Ishikawa (cell line): ENCODE measurements at regions not wholly inside any gene's neighbourhood (a gene's known extent, or its start where the extent isn't known, plus 50 kb on each side); places are given as distances from the start of the nearest gene placed in this dataset.

Experiments used
- CEBPB ChIP-seq: IDR thresholded peaks from 2 replicates; pipeline ENCODE4 v1.6.1; 2012
- CREB1 ChIP-seq: IDR thresholded peaks from 2 replicates; pipeline ENCODE4 v1.6.1; 2012; ENCODE audit warnings: low read depth
- EGR1 ChIP-seq: IDR thresholded peaks from 2 replicates; pipeline ENCODE4 v1.6.1; 2012
- EP300 ChIP-seq: IDR thresholded peaks from 2 replicates; pipeline ENCODE4 v1.6.1; 2012; ENCODE audit warnings: borderline replicate concordance
- FOXM1 ChIP-seq: IDR thresholded peaks from 2 replicates; pipeline ENCODE4 v1.6.1; 2012; ENCODE audit warnings: low read depth, borderline replicate concordance
- MAX ChIP-seq: IDR thresholded peaks from 2 replicates; pipeline ENCODE4 v1.6.1; 2012
- NFIC ChIP-seq: IDR thresholded peaks from 2 replicates; pipeline ENCODE4 v1.6.1; 2012
- RAD21 ChIP-seq: IDR thresholded peaks from 2 replicates; pipeline ENCODE4 v1.6.1; 2012; ENCODE audit warnings: low read depth
- TAF1 ChIP-seq: IDR thresholded peaks from 2 replicates; pipeline ENCODE4 v1.6.1; 2012; ENCODE audit warnings: low read depth, mild to moderate bottlenecking
- TCF12 ChIP-seq: IDR thresholded peaks from 2 replicates; pipeline ENCODE4 v1.6.1; 2012; ENCODE audit warnings: low read depth
- TEAD4 ChIP-seq: IDR thresholded peaks from 2 replicates; pipeline ENCODE4 v1.6.1; 2012
- USF1 ChIP-seq: IDR thresholded peaks from 2 replicates; pipeline ENCODE4 v1.6.1; 2012
- YY1 ChIP-seq: IDR thresholded peaks from 2 replicates; pipeline ENCODE4 v1.6.1; 2012; ENCODE audit warnings: low read depth
- ZBTB7A ChIP-seq: IDR thresholded peaks from 2 replicates; pipeline ENCODE4 v1.6.1; 2012; ENCODE audit warnings: low read depth
- TF ChIP-seq, protein P1 (sequence below): IDR thresholded peaks from 2 replicates; pipeline ENCODE4 v1.6.1; 2012; ENCODE audit warnings: low read depth, mild to moderate bottlenecking

GRCh38 chr2:180360283-180360618 is 353.2 kb upstream of the CWC22 start:
- no peak for TF ChIP-seq TAF1
- TF ChIP-seq ZBTB7A: no peak
- no peak for TF ChIP-seq TEAD4
- no peak for TF ChIP-seq TCF12
- TF ChIP-seq CEBPB: no peak
- TF ChIP-seq, protein P1, sequence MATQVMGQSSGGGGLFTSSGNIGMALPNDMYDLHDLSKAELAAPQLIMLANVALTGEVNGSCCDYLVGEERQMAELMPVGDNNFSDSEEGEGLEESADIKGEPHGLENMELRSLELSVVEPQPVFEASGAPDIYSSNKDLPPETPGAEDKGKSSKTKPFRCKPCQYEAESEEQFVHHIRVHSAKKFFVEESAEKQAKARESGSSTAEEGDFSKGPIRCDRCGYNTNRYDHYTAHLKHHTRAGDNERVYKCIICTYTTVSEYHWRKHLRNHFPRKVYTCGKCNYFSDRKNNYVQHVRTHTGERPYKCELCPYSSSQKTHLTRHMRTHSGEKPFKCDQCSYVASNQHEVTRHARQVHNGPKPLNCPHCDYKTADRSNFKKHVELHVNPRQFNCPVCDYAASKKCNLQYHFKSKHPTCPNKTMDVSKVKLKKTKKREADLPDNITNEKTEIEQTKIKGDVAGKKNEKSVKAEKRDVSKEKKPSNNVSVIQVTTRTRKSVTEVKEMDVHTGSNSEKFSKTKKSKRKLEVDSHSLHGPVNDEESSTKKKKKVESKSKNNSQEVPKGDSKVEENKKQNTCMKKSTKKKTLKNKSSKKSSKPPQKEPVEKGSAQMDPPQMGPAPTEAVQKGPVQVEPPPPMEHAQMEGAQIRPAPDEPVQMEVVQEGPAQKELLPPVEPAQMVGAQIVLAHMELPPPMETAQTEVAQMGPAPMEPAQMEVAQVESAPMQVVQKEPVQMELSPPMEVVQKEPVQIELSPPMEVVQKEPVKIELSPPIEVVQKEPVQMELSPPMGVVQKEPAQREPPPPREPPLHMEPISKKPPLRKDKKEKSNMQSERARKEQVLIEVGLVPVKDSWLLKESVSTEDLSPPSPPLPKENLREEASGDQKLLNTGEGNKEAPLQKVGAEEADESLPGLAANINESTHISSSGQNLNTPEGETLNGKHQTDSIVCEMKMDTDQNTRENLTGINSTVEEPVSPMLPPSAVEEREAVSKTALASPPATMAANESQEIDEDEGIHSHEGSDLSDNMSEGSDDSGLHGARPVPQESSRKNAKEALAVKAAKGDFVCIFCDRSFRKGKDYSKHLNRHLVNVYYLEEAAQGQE: no peak

GRCh38 chr2:180359522-180360282 is 352.6 kb upstream of the CWC22 start:
- TF ChIP-seq TCF12 (no peak), NFIC (peak; percentile 81), CREB1 (no peak)

DNA sequence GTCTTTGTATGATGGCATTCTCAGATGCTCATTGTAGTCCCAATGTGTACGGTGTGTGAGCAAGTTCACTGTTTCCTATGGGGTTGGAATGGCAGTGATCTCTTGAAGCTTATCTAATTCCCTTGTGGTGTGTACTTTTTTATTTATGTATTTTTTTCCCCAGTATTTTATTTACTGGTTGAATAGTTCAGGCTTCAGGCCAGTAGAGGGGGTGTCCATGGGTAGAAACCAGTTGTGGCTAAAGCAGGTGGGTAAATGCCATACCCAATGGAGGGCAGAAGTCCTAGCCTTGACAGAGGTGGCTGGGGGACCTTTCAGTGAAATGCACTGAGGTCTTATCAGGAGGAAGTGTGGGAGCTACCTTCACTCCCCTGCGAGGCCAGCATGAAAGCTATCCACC is 351.4 kb upstream of the CWC22 start:
- no peak for TF ChIP-seq USF1
- no peak for TF ChIP-seq EGR1
- no peak for TF ChIP-seq YY1
- TF ChIP-seq RAD21: no peak
- no peak for TF ChIP-seq TEAD4
- no peak for TF ChIP-seq TAF1
- TF ChIP-seq, protein P1: no peak
- no peak for TF ChIP-seq CEBPB
- TF ChIP-seq FOXM1: no peak
- no peak for TF ChIP-seq MAX
- no peak for TF ChIP-seq EP300
- TF ChIP-seq NFIC: no peak
- TF ChIP-seq CREB1: no peak
- no peak for TF ChIP-seq ZBTB7A
- no peak for TF ChIP-seq TCF12

DNA sequence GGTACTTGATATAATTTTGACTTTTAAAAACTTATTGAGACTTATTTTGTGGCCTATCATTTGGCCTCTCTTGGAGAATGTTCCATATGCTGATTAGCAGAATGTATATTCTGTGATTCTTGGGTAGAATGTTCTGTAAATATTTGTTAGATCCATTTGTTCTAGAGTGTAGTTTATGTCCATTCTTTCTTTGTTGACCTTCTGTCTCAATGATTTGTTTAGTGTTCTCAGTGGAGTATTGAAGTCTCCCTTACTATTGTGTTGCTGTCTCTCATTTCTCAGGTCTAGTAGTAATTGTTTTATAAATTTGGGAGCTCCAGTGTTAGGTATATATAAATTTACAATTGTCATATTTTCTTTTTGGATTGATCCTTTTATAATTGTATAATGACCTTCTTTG is 349.6 kb upstream of the CWC22 start:
- TF ChIP-seq YY1: no peak
- no peak for TF ChIP-seq TAF1
- no peak for TF ChIP-seq TCF12
- TF ChIP-seq RAD21: no peak
- TF ChIP-seq ZBTB7A: no peak
- TF ChIP-seq FOXM1: no peak
- TF ChIP-seq CEBPB: no peak
- no peak for TF ChIP-seq EGR1
- TF ChIP-seq, protein P1: no peak
- TF ChIP-seq EP300: no peak

DNA sequence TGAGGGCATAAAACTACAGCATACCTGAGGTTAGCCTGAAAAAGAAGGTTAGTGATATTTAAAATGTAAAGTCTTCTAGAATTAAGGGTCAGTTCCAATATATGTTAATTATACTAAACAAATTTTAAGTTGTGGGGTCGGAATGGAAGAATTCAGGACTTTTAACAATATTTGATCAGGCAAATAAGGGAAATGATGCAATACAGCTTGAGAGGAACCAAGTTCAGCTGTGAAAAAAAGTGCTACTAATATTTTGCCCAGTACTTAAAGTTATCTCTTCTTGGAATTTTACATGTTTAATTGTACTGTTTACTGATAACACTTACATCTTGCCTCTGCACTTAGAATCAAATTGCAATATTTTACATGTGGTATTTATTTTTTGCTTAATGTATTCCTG is 345.5 kb upstream of the CWC22 start:
- TF ChIP-seq, protein P1: no peak
- TF ChIP-seq TAF1 (no peak), CREB1 (no peak)
